Osteoblast (primary cell): ENCODE measurements at regions not wholly inside any gene's neighbourhood (a gene's known extent, or its start where the extent isn't known, plus 50 kb on each side); places are given as distances from the start of the nearest gene placed in this dataset.

Experiments
- DNase-seq: peaks from one replicate; pipeline ENCODE4 v3.0.0; 2011; ENCODE audit warnings: low spot score, mixed read lengths; ENCODE audit not compliant: insufficient read length; ENCODE audit errors: missing footprints
- H2AFZ ChIP-seq: 2 replicates; pipeline ENCODE4 v1.6.0; 2011; ENCODE audit warnings: mild to moderate bottlenecking, low read length
- H3K27ac ChIP-seq: 2 replicates; pipeline ENCODE4 v1.5.1; 2011; ENCODE audit warnings: mild to moderate bottlenecking, low read depth, low read length, moderate library complexity
- H3K27me3 ChIP-seq: 2 replicates; pipeline ENCODE4 v1.6.0; 2012; ENCODE audit warnings: mild to moderate bottlenecking, control low read depth, inconsistent platforms, low read length, moderate library complexity; ENCODE audit not compliant: insufficient read depth
- H3K36me3 ChIP-seq: 2 replicates; pipeline ENCODE4 v1.5.1; 2011; ENCODE audit warnings: mild to moderate bottlenecking, low read length, control low read depth, moderate library complexity; ENCODE audit not compliant: insufficient read depth
- H3K4me1 ChIP-seq: 2 replicates; pipeline ENCODE4 v1.5.1; 2011; ENCODE audit warnings: mild to moderate bottlenecking, low read length, control low read depth, moderate library complexity; ENCODE audit not compliant: insufficient read depth
- H3K4me2 ChIP-seq: 2 replicates; pipeline ENCODE4 v1.6.0; 2011; ENCODE audit warnings: mild to moderate bottlenecking, low read length; ENCODE audit not compliant: insufficient read depth
- H3K4me3 ChIP-seq: fragments of 200-600 bp; sonication (generic); 3 replicates; pipeline ENCODE4 v1.5.1; 2012; ENCODE audit warnings: mild to moderate bottlenecking, low read length, inconsistent platforms; ENCODE audit not compliant: insufficient read depth
- H3K79me2 ChIP-seq: 2 replicates; pipeline ENCODE4 v1.6.0; 2012; ENCODE audit warnings: mild to moderate bottlenecking, low read length, control low read depth, inconsistent platforms; ENCODE audit not compliant: insufficient read depth
- H3K9me3 ChIP-seq: 2 replicates; pipeline ENCODE4 v1.5.1; 2011; ENCODE audit warnings: low read depth, low read length, control low read depth
- H4K20me1 ChIP-seq: 2 replicates; pipeline ENCODE4 v1.6.0; 2012; ENCODE audit warnings: mild to moderate bottlenecking, low read length, control low read depth; ENCODE audit not compliant: insufficient read depth
- TF ChIP-seq, protein P1 (sequence below): IDR thresholded peaks from 2 replicates; pipeline ENCODE4 v1.5.1; 2011; ENCODE audit warnings: mild to moderate bottlenecking, low read depth, low read length, moderate library complexity; ENCODE audit errors: extremely low read depth

- Histone ChIP-seq H2AFZ (no peak overlapping the region), H3K79me2 (no peaks in the 10 kb centered on the region), H3K36me3 (no peaks in the 10 kb centered on the region), H3K9me3 (no peaks in the 10 kb centered on the region), H3K4me2 (peak overlapping the region; percentile 34), H3K4me3 (no peak overlapping the region), H3K27ac (peak overlapping the region; percentile 52), H3K4me1 (peaks cover 48% of the 10 kb centered on the region), H3K27me3 (no peaks in the 10 kb centered on the region), H4K20me1 (no peaks in the 10 kb centered on the region)
- TF ChIP-seq, protein P1, sequence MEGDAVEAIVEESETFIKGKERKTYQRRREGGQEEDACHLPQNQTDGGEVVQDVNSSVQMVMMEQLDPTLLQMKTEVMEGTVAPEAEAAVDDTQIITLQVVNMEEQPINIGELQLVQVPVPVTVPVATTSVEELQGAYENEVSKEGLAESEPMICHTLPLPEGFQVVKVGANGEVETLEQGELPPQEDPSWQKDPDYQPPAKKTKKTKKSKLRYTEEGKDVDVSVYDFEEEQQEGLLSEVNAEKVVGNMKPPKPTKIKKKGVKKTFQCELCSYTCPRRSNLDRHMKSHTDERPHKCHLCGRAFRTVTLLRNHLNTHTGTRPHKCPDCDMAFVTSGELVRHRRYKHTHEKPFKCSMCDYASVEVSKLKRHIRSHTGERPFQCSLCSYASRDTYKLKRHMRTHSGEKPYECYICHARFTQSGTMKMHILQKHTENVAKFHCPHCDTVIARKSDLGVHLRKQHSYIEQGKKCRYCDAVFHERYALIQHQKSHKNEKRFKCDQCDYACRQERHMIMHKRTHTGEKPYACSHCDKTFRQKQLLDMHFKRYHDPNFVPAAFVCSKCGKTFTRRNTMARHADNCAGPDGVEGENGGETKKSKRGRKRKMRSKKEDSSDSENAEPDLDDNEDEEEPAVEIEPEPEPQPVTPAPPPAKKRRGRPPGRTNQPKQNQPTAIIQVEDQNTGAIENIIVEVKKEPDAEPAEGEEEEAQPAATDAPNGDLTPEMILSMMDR = no peak
- DNase-seq = peak; percentile 81
These were observed 94.1 kb upstream of the SLC14A2 start for GRCh38 chr18:45521136-45521535.

GRCh38 chr18:45521777-45522176, 93.5 kb upstream of the SLC14A2 start:
- Histone ChIP-seq H3K36me3 (no peaks in the 10 kb centered on the region), H3K4me2 (peak overlapping the region; percentile 34), H4K20me1 (no peaks in the 10 kb centered on the region), H3K4me1 (peaks cover 45% of the 10 kb centered on the region), H3K9me3 (no peaks in the 10 kb centered on the region), H3K27me3 (no peaks in the 10 kb centered on the region), H3K79me2 (no peaks in the 10 kb centered on the region), H3K4me3 (no peak overlapping the region), H3K27ac (peak overlapping the region; percentile 52), H2AFZ (no peak overlapping the region)
- DNase-seq = no peak
- TF ChIP-seq, protein P1 = no peak

DNA sequence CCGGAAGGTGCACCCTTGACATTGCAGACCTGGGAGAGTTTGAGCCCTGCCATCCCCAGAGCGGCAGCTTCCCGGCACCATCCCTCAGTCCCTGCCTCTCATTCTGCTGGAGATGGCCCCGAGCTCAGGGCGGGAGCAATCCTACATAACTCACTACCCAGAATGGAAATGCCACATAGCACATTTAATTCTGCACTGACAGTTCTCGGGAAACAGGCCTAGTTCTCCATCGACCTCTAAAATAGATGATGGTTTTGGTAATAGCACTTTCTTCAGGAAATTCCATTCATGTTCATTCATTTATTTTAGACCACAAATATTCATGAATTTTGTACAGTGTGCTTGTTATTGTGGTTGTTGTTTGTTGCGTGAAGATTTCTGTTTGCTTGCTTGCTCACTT, 92.9 kb upstream of the SLC14A2 start:
- H2AFZ ChIP-seq = no peak overlapping the region
- DNase-seq = no peak
- H3K36me3 ChIP-seq = no peaks in the 10 kb centered on the region
- H3K27me3 ChIP-seq = no peaks in the 10 kb centered on the region
- H3K27ac ChIP-seq = peak overlapping the region; percentile 52
- H3K4me3 ChIP-seq = no peak overlapping the region
- TF ChIP-seq, protein P1 = no peak
- peak overlapping the region; percentile 8 for H3K4me2 ChIP-seq
- H3K4me1 ChIP-seq = peaks cover 39% of the 10 kb centered on the region
- no peaks in the 10 kb centered on the region for H3K9me3 ChIP-seq
- H3K79me2 ChIP-seq = no peaks in the 10 kb centered on the region
- H4K20me1 ChIP-seq = no peaks in the 10 kb centered on the region

- Histone ChIP-seq H3K27ac (no peak overlapping the region), H2AFZ (no peak overlapping the region), H4K20me1 (no peaks in the 10 kb centered on the region), H3K36me3 (no peaks in the 10 kb centered on the region), H3K27me3 (no peaks in the 10 kb centered on the region), H3K4me3 (no peak overlapping the region), H3K9me3 (no peaks in the 10 kb centered on the region), H3K4me1 (peaks cover 15% of the 10 kb centered on the region), H3K79me2 (no peaks in the 10 kb centered on the region), H3K4me2 (no peak overlapping the region)
- TF ChIP-seq, protein P1 = no peak
- no peak for DNase-seq
These were observed 90.0 kb upstream of the SLC14A2 start for GRCh38 chr18:45525301-45525700.
